CD1c-positive myeloid dendritic cell (primary cell): ENCODE measurements at regions not wholly inside any gene's neighbourhood (a gene's known extent, or its start where the extent isn't known, plus 50 kb on each side); places are given as distances from the start of the nearest gene placed in this dataset.
"Not testable (repeated sequence)": the region's sequence is repeated elsewhere in the genome, so short reads cannot be mapped to it uniquely, and the experiment has no call there.

ENCODE experiments used
- DNase-seq: peaks from one replicate; pipeline ENCODE4 v3.0.0-alpha.2; 2016; ENCODE audit errors: extremely low spot score

- DNase-seq, result no peak
Measured at GRCh38 chr14:44873536-44873935, 88.2 kb downstream of the KLHL28 start.

- no peak for DNase-seq
Measured at GRCh38 chr14:44866770-44867169, 95.0 kb downstream of the KLHL28 start.

- DNase-seq, result no peak
Measured at GRCh38 chr14:44866322-44866721, 95.4 kb downstream of the KLHL28 start.

- no peak for DNase-seq
Measured at GRCh38 chr14:44863271-44863670, 98.5 kb downstream of the KLHL28 start.

GRCh38 chr14:44854114-44854513, 107.6 kb downstream of the KLHL28 start:
- DNase-seq, result no peak

GRCh38 chr14:44847526-44848309, 114.0 kb downstream of the KLHL28 start:
- DNase-seq, result no peak

- DNase-seq, result peak; percentile 22
Measured at GRCh38 chr14:44846232-44846824, 115.4 kb downstream of the KLHL28 start.

- DNase-seq, result not testable (repeated sequence)
Measured at GRCh38 chr14:44835928-44836327, 125.8 kb downstream of the KLHL28 start.

- no peak for DNase-seq
Measured at GRCh38 chr14:44833376-44834060, 128.2 kb downstream of the KLHL28 start.

- no peak for DNase-seq
Measured at GRCh38 chr14:44830371-44830770, 131.4 kb downstream of the KLHL28 start.

- no peak for DNase-seq
Measured at GRCh38 chr14:44829021-44829420, 132.7 kb downstream of the KLHL28 start.

- DNase-seq, result no peak
Measured at GRCh38 chr14:44828023-44828422, 133.7 kb downstream of the KLHL28 start.

- DNase-seq, result no peak
Measured at GRCh38 chr14:44820230-44820964, 141.3 kb downstream of the KLHL28 start.

- DNase-seq, result no peak
Measured at GRCh38 chr14:44814196-44814595, 147.6 kb downstream of the KLHL28 start.

- no peak for DNase-seq
Measured at GRCh38 chr14:44812672-44813071, 149.1 kb downstream of the KLHL28 start.

- no peak for DNase-seq
Measured at GRCh38 chr14:44804391-44804790, 157.4 kb downstream of the KLHL28 start.

- DNase-seq, result peak; percentile 21
Measured at GRCh38 chr14:44803239-44803905, 158.4 kb downstream of the KLHL28 start.

- no peak for DNase-seq
Measured at GRCh38 chr14:44798386-44799242, 163.1 kb downstream of the KLHL28 start.

- DNase-seq, result no peak
Measured at GRCh38 chr14:44795725-44796124, 166.0 kb downstream of the KLHL28 start.

GRCh38 chr14:44791730-44792129, 170.0 kb downstream of the KLHL28 start:
- DNase-seq, result no peak

GRCh38 chr14:44788612-44789011, 173.1 kb downstream of the KLHL28 start:
- DNase-seq, result no peak
